ENCODE measurements at regions not wholly inside any gene's neighbourhood (a gene's known extent, or its start where the extent isn't known, plus 50 kb on each side); places are given as distances from the start of the nearest gene placed in this dataset.

DNA sequence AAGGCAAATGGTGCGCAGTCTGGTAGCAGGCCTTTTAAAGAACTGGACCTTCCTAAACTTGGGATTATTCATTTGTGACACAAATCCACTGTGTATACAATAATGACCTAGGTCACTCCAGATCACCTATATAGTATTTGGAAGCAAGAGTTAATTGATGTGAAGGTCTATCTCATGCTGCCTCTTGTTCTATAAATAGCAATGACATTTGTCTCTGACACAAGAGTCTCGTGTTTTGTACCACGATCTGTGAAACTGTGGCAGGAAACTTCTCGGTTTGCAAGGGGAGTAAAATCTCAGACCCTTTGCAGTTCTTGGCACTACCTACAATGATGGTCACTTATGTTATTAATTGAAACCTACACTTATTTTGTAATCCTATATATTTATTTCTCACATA lies 1408.4 kb downstream of the PCDH7 start:
- no peaks in the 10 kb centered on the region for H4K20me1 ChIP-seq (ENCODE audit: insufficient read depth, low read length)
- no peaks in the 10 kb centered on the region for H3F3A ChIP-seq (ENCODE audit: insufficient read depth, low read length)
- no peaks in the 10 kb centered on the region for H3K9me3 ChIP-seq (ENCODE audit: low read length)
- no peak overlapping the region for H3K4me2 ChIP-seq (ENCODE audit: low read length)
- H3K36me3 ChIP-seq (ENCODE audit: insufficient read depth, low read length): no peaks in the 10 kb centered on the region
- no peaks in the 10 kb centered on the region for H3K4me1 ChIP-seq (ENCODE audit: insufficient read depth, low read length, severe bottlenecking)
- H3K27ac ChIP-seq (ENCODE audit: low read depth, low read length, poor library complexity, severe bottlenecking): no peak overlapping the region
- no peak for TF ChIP-seq EZH2 (IDR thresholded peaks at IDR 0.05; ENCODE audit: borderline replicate concordance, low read length)
- TF ChIP-seq, protein P1, sequence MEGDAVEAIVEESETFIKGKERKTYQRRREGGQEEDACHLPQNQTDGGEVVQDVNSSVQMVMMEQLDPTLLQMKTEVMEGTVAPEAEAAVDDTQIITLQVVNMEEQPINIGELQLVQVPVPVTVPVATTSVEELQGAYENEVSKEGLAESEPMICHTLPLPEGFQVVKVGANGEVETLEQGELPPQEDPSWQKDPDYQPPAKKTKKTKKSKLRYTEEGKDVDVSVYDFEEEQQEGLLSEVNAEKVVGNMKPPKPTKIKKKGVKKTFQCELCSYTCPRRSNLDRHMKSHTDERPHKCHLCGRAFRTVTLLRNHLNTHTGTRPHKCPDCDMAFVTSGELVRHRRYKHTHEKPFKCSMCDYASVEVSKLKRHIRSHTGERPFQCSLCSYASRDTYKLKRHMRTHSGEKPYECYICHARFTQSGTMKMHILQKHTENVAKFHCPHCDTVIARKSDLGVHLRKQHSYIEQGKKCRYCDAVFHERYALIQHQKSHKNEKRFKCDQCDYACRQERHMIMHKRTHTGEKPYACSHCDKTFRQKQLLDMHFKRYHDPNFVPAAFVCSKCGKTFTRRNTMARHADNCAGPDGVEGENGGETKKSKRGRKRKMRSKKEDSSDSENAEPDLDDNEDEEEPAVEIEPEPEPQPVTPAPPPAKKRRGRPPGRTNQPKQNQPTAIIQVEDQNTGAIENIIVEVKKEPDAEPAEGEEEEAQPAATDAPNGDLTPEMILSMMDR (IDR thresholded peaks at IDR 0.05; ENCODE audit: low read length): no peak
- no peaks in the 10 kb centered on the region for H3K27me3 ChIP-seq (ENCODE audit: insufficient read depth, low read length)
- H3K9me2 ChIP-seq (ENCODE audit: low read depth, low read length): no peaks in the 10 kb centered on the region
- H3K9ac ChIP-seq (ENCODE audit: low read length): no peak overlapping the region
- no peak overlapping the region for H3K4me3 ChIP-seq (ENCODE audit: low read depth, low read length, poor library complexity, severe bottlenecking)
- H2AFZ ChIP-seq (ENCODE audit: low read length): no peak overlapping the region
- no peaks in the 10 kb centered on the region for H3K79me2 ChIP-seq (ENCODE audit: insufficient read depth, low read length)

DNA sequence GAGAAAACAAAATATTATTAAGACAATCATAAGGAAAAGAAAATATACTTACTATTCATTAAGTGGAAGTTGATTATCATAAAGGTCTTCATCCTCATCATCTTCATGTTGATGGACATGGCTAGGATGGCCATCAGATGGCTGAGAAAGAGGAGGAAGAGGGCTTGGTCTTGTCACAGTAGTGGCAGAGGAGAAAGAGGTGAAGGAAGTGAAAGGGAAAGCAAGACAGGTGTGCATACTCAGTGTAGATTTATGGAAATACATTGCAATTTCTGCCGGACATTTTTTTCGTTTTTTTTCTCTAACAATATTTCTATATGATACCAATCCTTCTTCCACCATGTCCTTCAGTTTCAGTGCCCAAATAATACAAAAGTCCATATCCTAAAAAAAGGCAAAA lies 1409.8 kb downstream of the PCDH7 start:
- Histone ChIP-seq H3F3A (ENCODE audit: insufficient read depth, low read length) (no peaks in the 10 kb centered on the region), H3K9me2 (ENCODE audit: low read depth, low read length) (no peaks in the 10 kb centered on the region), H4K20me1 (ENCODE audit: insufficient read depth, low read length) (no peaks in the 10 kb centered on the region), H3K4me1 (ENCODE audit: insufficient read depth, low read length, severe bottlenecking) (no peaks in the 10 kb centered on the region), H3K4me3 (ENCODE audit: low read depth, low read length, poor library complexity, severe bottlenecking) (no peak overlapping the region), H3K9me3 (ENCODE audit: low read length) (no peaks in the 10 kb centered on the region), H3K27ac (ENCODE audit: low read depth, low read length, poor library complexity, severe bottlenecking) (no peak overlapping the region), H3K36me3 (ENCODE audit: insufficient read depth, low read length) (no peaks in the 10 kb centered on the region), H3K27me3 (ENCODE audit: insufficient read depth, low read length) (no peaks in the 10 kb centered on the region), H3K4me2 (ENCODE audit: low read length) (no peak overlapping the region), H3K9ac (ENCODE audit: low read length) (no peak overlapping the region), H2AFZ (ENCODE audit: low read length) (no peak overlapping the region), H3K79me2 (ENCODE audit: insufficient read depth, low read length) (no peaks in the 10 kb centered on the region)
- TF ChIP-seq, protein P1 (IDR thresholded peaks at IDR 0.05; ENCODE audit: low read length): no peak

DNA sequence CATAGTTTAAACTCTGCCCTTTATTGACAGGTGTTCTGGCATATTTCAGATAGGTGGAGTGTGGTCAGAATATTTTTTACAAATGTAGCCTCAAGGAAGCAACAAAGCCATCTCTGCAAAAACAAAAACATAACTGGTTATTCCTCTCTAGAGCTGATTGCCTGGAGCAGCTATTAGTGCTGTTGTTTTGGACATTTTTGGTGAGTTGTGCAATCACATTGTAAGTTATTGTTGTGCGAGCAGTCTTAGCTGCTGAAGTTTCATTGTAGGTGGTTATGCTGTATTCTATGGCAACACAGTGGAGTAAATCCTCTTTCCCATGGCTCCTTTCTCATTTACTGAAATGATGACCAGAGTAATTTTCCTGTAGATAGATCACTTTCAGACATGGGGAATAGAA lies 1413.0 kb downstream of the PCDH7 start:
- Histone ChIP-seq H2AFZ (ENCODE audit: low read length) (no peak overlapping the region), H3F3A (ENCODE audit: insufficient read depth, low read length) (no peaks in the 10 kb centered on the region), H4K20me1 (ENCODE audit: insufficient read depth, low read length) (no peaks in the 10 kb centered on the region), H3K9ac (ENCODE audit: low read length) (no peak overlapping the region), H3K79me2 (ENCODE audit: insufficient read depth, low read length) (no peaks in the 10 kb centered on the region), H3K9me2 (ENCODE audit: low read depth, low read length) (no peaks in the 10 kb centered on the region), H3K4me2 (ENCODE audit: low read length) (no peak overlapping the region), H3K27me3 (ENCODE audit: insufficient read depth, low read length) (no peaks in the 10 kb centered on the region), H3K9me3 (ENCODE audit: low read length) (no peaks in the 10 kb centered on the region), H3K4me3 (ENCODE audit: low read depth, low read length, poor library complexity, severe bottlenecking) (no peak overlapping the region), H3K27ac (ENCODE audit: low read depth, low read length, poor library complexity, severe bottlenecking) (no peak overlapping the region), H3K4me1 (ENCODE audit: insufficient read depth, low read length, severe bottlenecking) (no peaks in the 10 kb centered on the region), H3K36me3 (ENCODE audit: insufficient read depth, low read length) (no peaks in the 10 kb centered on the region)
- TF ChIP-seq EZH2 (IDR thresholded peaks at IDR 0.05; ENCODE audit: borderline replicate concordance, low read length): no peak
- TF ChIP-seq, protein P1 (IDR thresholded peaks at IDR 0.05; ENCODE audit: low read length): no peak

Measured in OCI-LY1 (cell line).